Uterus (tissue), 3 donors: ENCODE measurements at regions not wholly inside any gene's neighbourhood (a gene's known extent, or its start where the extent isn't known, plus 50 kb on each side); places are given as distances from the start of the nearest gene placed in this dataset.
A peak's percentile ranks its signal among the peaks of the same experiment; 100 is the strongest.
"Not testable (repeated sequence)": the region's sequence is repeated elsewhere in the genome, so short reads cannot be mapped to it uniquely, and the experiment has no call there.

Experiments
- DNase-seq, 2 donors: peaks; one replicate each; pipeline ENCODE4 v3.0.0-alpha.2; 2019 to 2020
- H3K27ac ChIP-seq, 2 donors: fragments of 200-600 bp; sonication (generic); 1 replicate in 1 of 2; 2 replicates in 1 of 2; pipeline ENCODE4 v1.5.1; 2016 to 2018
- H3K27me3 ChIP-seq, 2 donors: fragments of 200-600 bp; sonication (generic); one replicate each; pipeline ENCODE4 v1.5.1; 2018 to 2019; ENCODE audit warnings: control low read depth in 1 of 2
- H3K36me3 ChIP-seq, 2 donors: fragments of 200-600 bp; sonication (generic); one replicate each; pipeline ENCODE4 v1.5.1; 2019; ENCODE audit warnings: control low read depth in 1 of 2
- H3K4me1 ChIP-seq, 2 donors: fragments of 200-600 bp; sonication (generic); one replicate each; pipeline ENCODE4 v1.5.1; 2018 to 2019; ENCODE audit warnings: control low read depth in 1 of 2
- H3K4me3 ChIP-seq, 2 donors: fragments of 200-600 bp; sonication (generic); 1 replicate in 1 of 2; 2 replicates in 1 of 2; pipeline ENCODE4 v1.5.1; 2018 to 2019; ENCODE audit warnings: mild to moderate bottlenecking in 1 of 2
- H3K9me3 ChIP-seq, 2 donors: fragments of 200-600 bp; sonication (generic); one replicate each; pipeline ENCODE4 v1.5.1; 2019; ENCODE audit warnings: control low read depth in 1 of 2
- CTCF ChIP-seq, 4 experiments: fragments of 200-600 bp in 2 of 4; fragments of 450-650 bp in 2 of 4; sonication (generic) in 2 of 4; IDR thresholded peaks; one replicate each; pipeline ENCODE4 v1.5.1; 2016 to 2019; ENCODE audit warnings: antibody characterized with exemption in 4 of 4, mild to moderate bottlenecking in 2 of 4, moderate library complexity in 1 of 4
- POLR2A ChIP-seq, 2 donors: fragments of 450-650 bp; IDR thresholded peaks; one replicate each; pipeline ENCODE4 v1.6.1; 2016; ENCODE audit warnings: antibody characterized with exemption in 2 of 2, mild to moderate bottlenecking in 1 of 2, moderate library complexity in 1 of 2
- intact Hi-C: fragments of 100-400 bp; cut with DNase I; formaldehyde crosslinking; loops from one replicate; pipeline ENCODE4 v1.15.1; 2023; ENCODE audit warnings: low total_unique reads
- donor health status: DM: yes; HTN: yes; CAD: no.

DNA sequence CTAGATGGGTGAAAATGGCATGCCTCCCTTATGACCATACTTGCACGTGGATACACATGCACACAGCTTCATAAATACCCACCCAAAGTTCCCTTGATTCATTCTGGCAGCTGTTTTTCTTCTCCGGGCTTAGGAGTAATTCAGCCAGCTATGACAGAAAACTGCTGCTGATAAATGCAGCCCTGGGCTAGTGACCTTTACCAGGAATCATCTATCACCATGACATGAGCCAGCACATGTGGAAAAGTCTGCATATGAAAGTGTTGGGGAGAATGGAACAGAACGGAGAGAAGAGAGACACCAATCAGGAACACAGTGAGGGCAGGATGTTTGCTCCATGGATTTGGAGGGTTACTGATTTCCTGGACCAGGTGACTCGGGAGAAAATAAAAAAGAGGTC is 706.3 kb downstream of the PDCD6IP start:
- no peak overlapping the region for H3K27ac ChIP-seq

DNA sequence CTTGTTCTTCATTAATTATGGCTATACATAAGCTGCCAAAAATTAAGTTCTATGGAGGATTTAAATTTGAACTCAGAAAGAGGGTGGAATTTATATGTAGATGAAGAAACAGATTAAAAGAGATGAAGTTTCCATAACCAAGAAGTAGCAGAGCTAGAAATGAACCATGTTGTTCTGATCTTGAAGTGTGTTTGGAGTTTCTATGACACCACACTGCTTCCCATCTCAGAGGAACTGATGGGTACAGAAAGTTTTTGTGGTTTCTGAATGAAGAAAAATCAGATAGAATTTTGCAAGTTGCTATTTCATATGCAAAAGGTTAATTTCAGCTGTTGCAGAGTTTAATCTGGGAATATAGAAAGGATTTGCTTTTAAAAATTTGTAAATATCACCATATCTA is 710.3 kb downstream of the PDCD6IP start:
- no peaks in the 10 kb centered on the region for H3K9me3 ChIP-seq
- DNase-seq, result no peak
- H3K4me3 ChIP-seq, result no peak overlapping the region
- intact Hi-C loops, result no loop called here
- TF ChIP-seq CTCF (IDR thresholded peaks at IDR 0.05), result no peak
- TF ChIP-seq POLR2A (IDR thresholded peaks at IDR 0.05), result no peak
- no peak overlapping the region for H3K27ac ChIP-seq
- H3K36me3 ChIP-seq, result no peaks in the 10 kb centered on the region
- no peaks in the 10 kb centered on the region for H3K27me3 ChIP-seq
- no peaks in the 10 kb centered on the region for H3K4me1 ChIP-seq

More for the DNA sequence above, 706.3 kb downstream of the PDCD6IP start:
- H3K4me3 ChIP-seq, result no peak overlapping the region
- peak in 1 of 2 donors; percentile 12 for DNase-seq
- no peaks in the 10 kb centered on the region for H3K27me3 ChIP-seq
- no peaks in the 10 kb centered on the region for H3K9me3 ChIP-seq
- no peaks in the 10 kb centered on the region for H3K36me3 ChIP-seq
- TF ChIP-seq CTCF (IDR thresholded peaks at IDR 0.05), result no peak
- no peak for TF ChIP-seq POLR2A (IDR thresholded peaks at IDR 0.05)
- intact Hi-C loops, result no loop called here
- H3K4me1 ChIP-seq, result no peaks in the 10 kb centered on the region

DNA sequence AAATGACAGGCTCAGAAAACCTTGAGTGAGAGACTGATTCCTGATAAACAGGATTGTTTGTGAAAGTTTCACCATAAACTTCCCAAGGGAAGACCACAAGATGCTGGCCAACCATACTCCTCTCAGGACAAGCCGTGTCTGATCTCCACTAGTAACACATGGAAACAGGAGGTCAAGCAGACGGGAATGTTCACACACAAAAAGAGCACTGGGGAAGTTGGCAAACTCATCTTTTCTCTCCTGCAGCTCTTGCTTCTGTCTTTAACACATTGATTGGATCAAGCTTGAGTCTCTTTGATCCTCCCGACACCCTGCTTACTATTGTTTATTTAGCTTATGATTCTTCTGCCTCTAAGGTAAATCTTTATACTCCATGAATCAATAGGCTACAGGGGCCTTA is 713.5 kb downstream of the PDCD6IP start:
- H3K4me1 ChIP-seq, result no peaks in the 10 kb centered on the region
- H3K4me3 ChIP-seq, result no peak overlapping the region

DNA sequence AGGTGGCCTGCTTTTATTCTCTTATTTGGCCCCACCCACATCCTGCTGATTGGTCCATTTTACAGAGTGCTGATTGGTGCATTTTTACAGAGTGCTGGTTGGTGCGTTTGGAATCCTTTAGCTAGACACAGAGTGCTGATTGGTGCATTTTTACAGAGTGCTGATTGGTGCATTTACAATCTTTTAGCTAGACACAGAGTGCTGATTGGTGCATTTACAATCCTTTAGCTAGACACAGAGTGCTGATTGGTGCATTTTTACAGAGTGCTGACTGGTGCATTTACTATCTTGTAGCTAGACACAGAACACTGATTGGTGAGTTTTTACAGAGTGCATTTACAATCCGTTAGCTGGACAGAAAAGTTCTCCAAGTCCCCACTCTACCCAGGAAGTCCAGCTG is 720.6 kb downstream of the PDCD6IP start:
- H3K36me3 ChIP-seq, H3K4me3 ChIP-seq, H3K27ac ChIP-seq, intact Hi-C loops, H3K4me1 ChIP-seq, DNase-seq, H3K27me3 ChIP-seq, H3K9me3 ChIP-seq: not testable (repeated sequence)

More for the DNA sequence above, 713.5 kb downstream of the PDCD6IP start:
- H3K9me3 ChIP-seq, result no peaks in the 10 kb centered on the region
- intact Hi-C loops, result no loop called here
- no peak for DNase-seq
- H3K36me3 ChIP-seq, result no peaks in the 10 kb centered on the region
- TF ChIP-seq CTCF (IDR thresholded peaks at IDR 0.05) (no peak), POLR2A (IDR thresholded peaks at IDR 0.05) (no peak)
- no peak overlapping the region for H3K27ac ChIP-seq
- H3K27me3 ChIP-seq, result no peaks in the 10 kb centered on the region

GRCh38 chr3:34531156-34531555 is 732.7 kb downstream of the PDCD6IP start:
- Histone ChIP-seq H3K27me3 (no peaks in the 10 kb centered on the region), H3K4me1 (no peaks in the 10 kb centered on the region), H3K4me3 (no peak overlapping the region), H3K36me3 (no peaks in the 10 kb centered on the region), H3K27ac (no peak overlapping the region), H3K9me3 (no peaks in the 10 kb centered on the region)
- DNase-seq, result no peak
- no peak for TF ChIP-seq POLR2A (IDR thresholded peaks at IDR 0.05)
- TF ChIP-seq CTCF (IDR thresholded peaks at IDR 0.05), result no peak
- intact Hi-C loops, result no loop called here

DNA sequence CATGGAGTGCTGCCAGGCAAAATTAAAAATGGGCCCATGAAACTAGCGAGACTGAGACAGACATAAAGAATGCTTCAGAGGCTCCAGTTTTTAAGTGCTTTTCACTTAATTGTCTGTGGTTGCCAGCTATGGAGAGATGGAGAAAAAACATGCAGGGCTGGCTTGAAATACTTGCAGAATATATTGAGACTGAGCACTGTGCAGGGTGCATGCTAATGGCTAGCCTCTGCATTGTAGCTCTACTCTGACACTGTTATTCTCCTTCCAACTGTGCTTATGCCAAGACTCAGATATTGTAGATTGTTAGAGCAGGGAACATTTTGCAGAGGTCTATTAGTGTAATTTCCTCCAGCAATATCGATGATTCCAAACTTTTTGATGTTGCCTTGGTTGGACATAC is 735.0 kb downstream of the PDCD6IP start:
- Histone ChIP-seq H3K27ac (no peak overlapping the region), H3K27me3 (no peaks in the 10 kb centered on the region), H3K4me3 (no peak overlapping the region), H3K36me3 (no peaks in the 10 kb centered on the region), H3K9me3 (no peaks in the 10 kb centered on the region), H3K4me1 (no peaks in the 10 kb centered on the region)
- intact Hi-C loops, result no loop called here
- no peak for TF ChIP-seq CTCF (IDR thresholded peaks at IDR 0.05)
- TF ChIP-seq POLR2A (IDR thresholded peaks at IDR 0.05), result no peak
- no peak for DNase-seq
